ENCODE measurements at regions not wholly inside any gene's neighbourhood (a gene's known extent, or its start where the extent isn't known, plus 50 kb on each side); places are given as distances from the start of the nearest gene placed in this dataset.

DNA sequence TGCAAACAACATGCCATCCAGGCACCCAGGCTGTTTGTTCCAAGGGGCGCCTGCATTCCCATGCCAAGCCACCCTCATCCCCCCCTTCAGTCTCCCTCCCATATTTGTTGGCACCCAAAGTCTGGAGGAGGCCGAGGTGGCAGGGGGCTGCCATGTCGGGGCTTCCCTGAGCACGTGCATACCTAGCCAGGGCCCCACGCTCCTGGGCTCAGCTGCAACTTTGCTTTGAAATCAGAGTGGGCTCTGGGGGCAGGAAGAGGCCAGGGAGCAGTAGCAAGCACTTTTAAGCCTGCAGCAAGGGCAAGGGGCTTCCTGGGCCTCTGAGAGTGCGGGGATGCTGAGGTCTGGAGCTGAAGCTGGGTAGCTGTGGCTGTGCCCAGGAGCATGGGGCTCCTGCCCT, 655.9 kb upstream of the EYS start:
- POLR2A ChIA-PET, result no interaction called here
- TF ChIP-seq ZNF124 (CRISPR knock-in tag; IDR thresholded peaks at IDR 0.05) (no peak), ZNF140 (CRISPR knock-in tag; IDR thresholded peaks at IDR 0.05) (no peak), DIDO1 (tag; IDR thresholded peaks at IDR 0.05; ENCODE audit: low read depth) (no peak), ZSCAN32 (CRISPR knock-in tag; IDR thresholded peaks at IDR 0.05) (no peak), MYBL2 (IDR thresholded peaks at IDR 0.05; ENCODE audit: low read depth) (no peak), MYBL2 (CRISPR knock-in tag; IDR thresholded peaks at IDR 0.05; ENCODE audit: borderline replicate concordance) (no peak), HEY1 (CRISPR knock-in tag; IDR thresholded peaks at IDR 0.05; ENCODE audit: borderline replicate concordance) (no peak), KLF6 (CRISPR knock-in tag; IDR thresholded peaks at IDR 0.05; ENCODE audit: borderline replicate concordance) (no peak), NR1H2 (CRISPR knock-in tag; IDR thresholded peaks at IDR 0.05) (no peak), PBX2 (CRISPR knock-in tag; IDR thresholded peaks at IDR 0.05; ENCODE audit: low read depth) (no peak), PBX2 (tag; conservative IDR thresholded peaks at IDR 0.05; ENCODE audit: low read depth) (no peak), ZNF561 (CRISPR knock-in tag; conservative IDR thresholded peaks at IDR 0.05) (no peak), ZC3H8 (IDR thresholded peaks at IDR 0.05) (no peak), KAT7 (CRISPR knock-in tag; IDR thresholded peaks at IDR 0.05; ENCODE audit: borderline replicate concordance) (no peak), TAF9B (IDR thresholded peaks at IDR 0.05; ENCODE audit: partially characterized antibody) (no peak), ZNF592 (IDR thresholded peaks at IDR 0.05) (no peak)
- TF ChIP-seq, protein P1, sequence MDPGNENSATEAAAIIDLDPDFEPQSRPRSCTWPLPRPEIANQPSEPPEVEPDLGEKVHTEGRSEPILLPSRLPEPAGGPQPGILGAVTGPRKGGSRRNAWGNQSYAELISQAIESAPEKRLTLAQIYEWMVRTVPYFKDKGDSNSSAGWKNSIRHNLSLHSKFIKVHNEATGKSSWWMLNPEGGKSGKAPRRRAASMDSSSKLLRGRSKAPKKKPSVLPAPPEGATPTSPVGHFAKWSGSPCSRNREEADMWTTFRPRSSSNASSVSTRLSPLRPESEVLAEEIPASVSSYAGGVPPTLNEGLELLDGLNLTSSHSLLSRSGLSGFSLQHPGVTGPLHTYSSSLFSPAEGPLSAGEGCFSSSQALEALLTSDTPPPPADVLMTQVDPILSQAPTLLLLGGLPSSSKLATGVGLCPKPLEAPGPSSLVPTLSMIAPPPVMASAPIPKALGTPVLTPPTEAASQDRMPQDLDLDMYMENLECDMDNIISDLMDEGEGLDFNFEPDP (CRISPR knock-in tag; IDR thresholded peaks at IDR 0.05), result no peak

More for the DNA sequence above, 655.9 kb upstream of the EYS start:
- Histone ChIP-seq H3K36me3 (ENCODE audit: control insufficient read depth, insufficient read depth, low read length) (no peaks in the 10 kb centered on the region), H3K9ac (ENCODE audit: insufficient read depth in 1 of 2, low read depth in 2 of 2, low read length in 2 of 2) (no peak overlapping the region), H4K20me1 (replicated peaks; ENCODE audit: control insufficient read depth, insufficient read depth, low read length) (no peaks in the 10 kb centered on the region), H3K4me1 (replicated peaks in 1 of 2; ENCODE audit: control insufficient read depth in 2 of 2, insufficient read depth in 2 of 2, low read length in 2 of 2) (no peaks in the 10 kb centered on the region), H3K27me3 (ENCODE audit: control insufficient read depth in 2 of 2, insufficient read depth in 2 of 2, low read length in 2 of 2) (no peaks in the 10 kb centered on the region), H3K9me1 (ENCODE audit: control insufficient read depth, insufficient read depth, low read length) (no peaks in the 10 kb centered on the region), H3K4me2 (ENCODE audit: insufficient read depth, low read length) (no peak overlapping the region), H3K9me3 (replicated peaks; ENCODE audit: control insufficient read depth, insufficient read depth, low read depth, low read length) (no peaks in the 10 kb centered on the region), H2AFZ (ENCODE audit: low read depth, low read length) (no peak overlapping the region), H3K4me3 (no peak overlapping the region), H3K27ac (ENCODE audit: extremely low read depth, low read depth, low read length) (no peak overlapping the region), H3K79me2 (ENCODE audit: control insufficient read depth, insufficient read depth, low read length) (no peaks in the 10 kb centered on the region)
- DNase-seq (ENCODE audit: extremely low read depth in 1 of 4, low spot score in 3 of 4) (no peak), ATAC-seq (no peak), FAIRE-seq (no peak)
- BruUV-seq (replicated peaks), result no TSS peak
- WGBS (ENCODE audit: insufficient coverage, low coverage, missing lambda C conversion rate), result 0% methylated on average over 6 of the region's 6 CpGs
- intact Hi-C loops (cut with micrococcal nuclease), result no loop called here
- in situ Hi-C loops (cut with MboI), result no loop called here
- CTCF ChIA-PET (ENCODE audit: low intra/inter-chr PET ratio), result no interaction called here

Measured in K562 (cell line).